ENCODE measurements at regions not wholly inside any gene's neighbourhood (a gene's known extent, or its start where the extent isn't known, plus 50 kb on each side); places are given as distances from the start of the nearest gene placed in this dataset.

GRCh38 chr22:48603621-48604320, 1223.9 kb downstream of the BRD1 start:
- DNase-seq, result no peak

- DNase-seq, result no peak
Observed at GRCh38 chr22:48602805-48603518, 1224.7 kb downstream of the BRD1 start.

DNA sequence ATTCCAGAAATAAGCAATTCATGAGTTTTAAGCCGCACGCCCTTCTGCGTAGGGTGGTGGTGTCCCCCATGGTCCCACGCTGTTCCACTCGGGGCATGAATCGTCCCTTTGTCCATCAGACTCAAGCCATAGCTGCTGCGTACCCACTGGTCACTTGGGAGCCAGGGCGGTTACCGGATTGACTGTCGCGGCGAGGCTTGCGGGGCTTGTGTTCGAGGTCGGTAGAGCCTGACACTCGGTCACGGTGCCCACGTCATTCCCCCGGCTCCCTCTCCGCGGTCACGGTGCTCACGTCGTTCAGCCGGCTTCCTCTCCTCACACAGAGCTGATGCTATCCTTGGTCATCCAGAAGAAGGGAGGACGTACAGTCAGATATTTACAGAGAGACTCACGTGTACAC, 1227.0 kb downstream of the BRD1 start:
- no peak for DNase-seq

GRCh38 chr22:48600171-48600570, 1227.5 kb downstream of the BRD1 start:
- no peak for DNase-seq

- no peak for DNase-seq
Observed at GRCh38 chr22:48599346-48599745, 1228.3 kb downstream of the BRD1 start.

GRCh38 chr22:48596111-48596850, 1231.4 kb downstream of the BRD1 start:
- no peak for DNase-seq

DNA sequence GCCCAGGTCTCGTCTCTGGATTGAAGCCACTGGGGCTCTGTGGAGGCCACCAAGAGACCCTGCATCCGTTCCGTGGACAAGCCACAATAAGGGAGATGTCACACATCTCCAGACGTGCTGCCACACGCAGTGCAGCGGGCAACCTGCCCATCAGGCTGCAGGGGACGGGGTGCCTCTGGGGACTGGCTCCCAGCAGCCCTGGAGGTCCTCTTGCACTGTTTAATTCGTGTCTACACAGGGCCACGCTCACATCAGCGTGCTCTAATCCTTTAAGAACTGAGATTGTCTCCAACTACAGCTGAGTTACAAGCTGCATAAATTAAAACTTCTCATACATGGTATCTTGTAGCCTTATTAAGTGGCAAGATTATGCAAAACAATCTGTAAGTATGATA, 1232.2 kb downstream of the BRD1 start:
- no peak for DNase-seq

- no peak for DNase-seq
Observed at GRCh38 chr22:48594757-48595510, 1232.7 kb downstream of the BRD1 start.

DNA sequence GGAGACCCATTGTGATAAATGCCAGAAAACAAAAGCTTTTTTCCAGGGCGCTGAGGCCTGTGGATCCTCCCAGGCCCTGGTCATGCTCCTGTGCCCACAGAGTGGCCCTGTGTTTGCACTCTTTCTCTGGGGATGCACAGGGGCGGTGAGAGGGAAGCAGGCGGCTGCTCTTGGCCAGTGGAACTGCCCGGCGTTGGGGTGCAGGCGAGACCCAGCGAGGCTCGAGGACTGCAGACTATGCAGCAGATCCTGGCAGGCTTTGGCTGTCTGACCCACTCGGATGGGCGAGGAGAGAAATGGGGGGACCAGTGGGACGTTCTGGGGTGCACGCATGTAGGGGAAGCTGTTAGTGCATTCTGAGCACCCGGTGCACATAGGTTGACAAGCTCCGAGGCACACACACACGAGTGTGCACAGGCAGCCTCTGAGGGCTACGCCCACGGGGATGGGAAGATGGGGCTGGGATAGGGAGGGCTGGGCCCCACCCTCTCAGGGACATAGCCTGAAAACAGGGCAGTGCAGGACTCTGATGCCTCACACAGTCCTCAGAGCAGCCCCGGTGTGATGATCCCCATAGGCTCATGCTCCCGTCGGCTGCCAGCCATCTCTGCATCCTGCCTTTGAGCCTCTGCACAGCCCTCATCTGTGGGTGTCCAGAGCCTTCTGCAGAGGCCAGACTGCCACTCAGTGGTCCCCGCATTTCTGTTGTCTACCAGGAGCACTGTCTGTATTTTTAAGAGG, 1233.5 kb downstream of the BRD1 start:
- DNase-seq, result no peak

DNA sequence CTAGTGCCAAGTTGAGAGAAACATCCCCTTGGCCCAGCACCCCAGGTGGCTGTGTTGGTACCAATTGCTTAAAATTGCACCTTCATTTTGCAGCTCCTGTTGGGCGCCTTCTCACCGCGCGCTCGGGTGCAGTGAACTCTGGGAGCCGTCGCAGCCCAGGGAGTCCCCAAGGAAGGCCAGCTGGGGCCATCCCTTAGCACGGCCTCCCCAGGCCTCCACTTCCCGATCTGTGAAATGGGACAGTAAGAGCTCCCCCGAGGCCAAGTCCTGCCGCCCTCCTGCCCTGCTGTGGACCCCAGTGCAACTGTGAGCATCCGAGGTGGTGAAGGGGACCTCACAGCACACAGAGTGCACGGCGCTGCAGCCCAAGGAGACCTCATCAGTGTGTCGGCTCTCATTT, 1234.1 kb downstream of the BRD1 start:
- DNase-seq, result no peak

DNA sequence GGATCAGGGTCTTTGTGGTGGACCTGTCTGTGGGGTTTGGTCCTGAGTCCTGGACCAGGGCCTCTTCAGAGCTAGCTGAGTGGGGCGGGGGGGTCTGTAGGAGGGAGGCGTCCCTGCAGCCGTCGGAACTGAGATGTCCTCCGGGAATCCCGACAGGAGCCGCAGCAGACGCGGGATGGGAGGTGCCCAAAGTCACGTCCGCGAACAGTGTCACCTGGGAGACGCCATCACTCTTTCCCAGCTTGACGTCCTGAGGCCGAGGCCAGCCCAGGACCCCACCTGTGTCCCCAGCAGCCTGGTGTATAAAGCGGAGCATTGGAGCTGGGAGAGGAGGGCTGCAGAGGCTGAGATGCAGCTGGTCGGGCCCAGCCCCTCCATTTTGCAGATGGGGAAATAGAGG, 1234.7 kb downstream of the BRD1 start:
- DNase-seq, result no peak

DNA sequence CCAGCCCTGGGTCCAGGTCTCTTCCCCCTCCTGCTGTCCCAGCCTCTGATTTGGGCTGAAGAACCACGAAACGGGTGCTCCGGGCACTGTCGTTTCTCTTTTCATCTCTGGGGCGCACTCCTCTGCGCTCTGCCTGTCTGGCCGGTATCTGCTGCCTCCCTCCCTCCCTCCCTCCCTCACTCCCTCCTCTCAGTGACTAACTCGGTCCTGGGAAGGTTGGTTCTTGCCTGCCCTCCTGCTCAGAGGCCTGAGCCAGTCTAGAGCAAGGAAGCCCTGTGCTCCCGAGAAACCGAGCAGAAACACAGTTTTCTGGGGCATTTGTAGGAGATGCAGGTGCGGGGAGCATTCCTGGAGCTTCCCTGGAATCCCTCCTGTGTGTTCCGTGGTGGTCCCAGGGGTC, 1235.2 kb downstream of the BRD1 start:
- no peak for DNase-seq

GRCh38 chr22:48592066-48592345, 1235.7 kb downstream of the BRD1 start:
- no peak for DNase-seq

DNA sequence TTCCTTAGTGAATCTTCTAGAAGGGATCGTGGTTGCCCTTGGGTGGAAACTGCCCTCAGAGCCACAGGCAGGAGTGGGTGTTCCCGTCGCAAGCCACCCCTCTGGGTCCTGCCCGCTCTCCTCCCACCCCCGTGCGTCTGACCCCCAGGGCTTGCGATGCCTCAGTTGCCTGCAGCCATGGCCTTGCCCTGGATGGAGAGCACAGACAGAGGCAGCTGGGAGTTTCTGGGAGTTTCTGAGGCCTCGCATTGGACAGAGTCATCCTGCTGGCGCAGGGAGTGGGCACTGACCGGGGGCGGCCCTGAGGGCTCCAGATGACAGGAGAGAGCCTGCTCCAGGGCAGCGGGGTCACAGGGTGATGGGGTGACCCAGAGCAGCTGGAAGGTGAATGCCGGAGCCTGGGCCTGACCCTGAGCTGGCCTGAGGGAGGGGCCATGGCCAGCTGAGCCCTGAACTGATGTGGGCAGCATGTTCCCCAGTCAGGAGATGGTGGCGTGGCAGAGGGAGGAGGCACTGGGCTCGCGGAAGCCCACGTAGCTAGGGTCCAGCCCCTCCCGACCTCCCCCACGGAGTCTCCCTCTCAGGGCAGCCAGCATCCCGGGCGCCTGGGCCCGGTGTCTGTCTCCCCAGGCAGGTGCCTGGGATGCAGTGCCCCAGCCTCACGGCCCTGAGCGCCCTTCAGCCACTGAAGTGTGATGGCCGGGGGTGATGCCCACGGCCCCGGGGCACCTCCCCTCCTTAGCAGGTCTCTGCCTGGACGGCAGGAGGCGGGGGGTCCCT, 1236.2 kb downstream of the BRD1 start:
- no peak for DNase-seq

- no peak for DNase-seq
Observed at GRCh38 chr22:48589901-48590300, 1237.8 kb downstream of the BRD1 start.

- no peak for DNase-seq
Observed at GRCh38 chr22:48588878-48589450, 1238.7 kb downstream of the BRD1 start.

DNA sequence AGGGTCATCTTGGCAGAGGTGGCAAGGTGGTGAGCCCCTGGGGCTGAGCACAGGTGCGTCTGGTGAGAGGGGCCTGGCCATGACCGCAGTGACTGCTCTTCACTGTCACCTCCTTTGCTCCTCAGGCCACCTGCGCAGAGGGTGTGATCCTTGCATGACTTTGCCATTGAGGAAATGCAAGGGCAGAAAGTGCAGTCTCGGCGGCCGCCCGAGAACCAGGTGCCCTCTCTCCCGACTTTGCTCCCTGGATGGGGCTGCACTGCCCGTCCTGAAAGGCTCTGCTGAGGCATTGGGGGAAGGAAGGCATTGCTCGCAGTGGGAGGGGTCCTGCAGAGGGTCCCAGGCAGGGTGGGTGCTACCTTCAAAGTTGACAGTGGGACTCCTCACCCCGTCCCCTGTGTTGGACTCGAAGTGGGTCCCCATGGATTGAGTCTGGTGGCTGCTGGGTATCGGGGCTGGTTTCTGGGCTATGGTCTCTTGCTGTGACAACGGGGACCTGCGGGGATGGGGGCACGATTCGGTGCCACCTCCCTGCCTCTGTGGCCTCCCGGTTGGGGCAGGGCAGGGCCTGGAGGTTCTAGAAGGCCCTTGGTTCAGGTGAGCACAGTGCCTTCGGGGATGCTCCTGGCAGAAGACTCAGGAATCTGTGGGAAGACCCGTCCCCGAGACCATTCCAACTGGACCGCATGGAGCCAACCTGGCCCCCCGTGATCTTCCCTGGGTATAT, 1239.4 kb downstream of the BRD1 start:
- DNase-seq, result no peak

DNA sequence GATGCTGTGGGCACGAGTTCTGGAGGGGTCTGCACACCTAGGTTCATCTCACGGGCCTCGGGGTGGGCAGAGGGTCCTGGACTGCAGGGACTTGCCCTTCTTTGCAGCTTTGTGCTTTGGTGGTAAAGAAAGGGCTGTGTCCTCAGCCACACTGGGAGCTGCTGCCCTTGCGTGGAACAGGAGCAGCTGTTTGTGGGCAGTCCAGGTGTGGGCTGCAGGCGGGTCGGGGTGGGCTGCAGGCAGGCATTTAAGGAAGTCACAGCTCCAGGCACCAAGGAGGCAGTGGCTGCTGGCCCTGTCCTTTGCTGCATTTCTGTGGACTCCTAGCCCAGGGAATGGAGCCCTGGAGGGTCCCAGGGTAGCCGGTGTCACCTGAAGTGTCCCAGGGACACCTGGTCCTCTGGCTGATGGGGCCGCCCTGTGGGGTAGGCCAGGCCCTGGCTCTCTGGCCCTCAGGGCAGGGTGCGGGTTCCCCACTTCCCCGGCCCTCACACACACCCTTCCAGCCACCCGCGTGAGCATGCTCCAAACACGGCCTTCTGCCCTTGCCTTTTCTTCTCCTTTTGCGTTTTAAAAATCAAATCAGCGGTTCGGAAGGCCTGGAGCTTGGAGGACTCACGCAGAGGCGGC, 1240.3 kb downstream of the BRD1 start:
- DNase-seq, result no peak

DNA sequence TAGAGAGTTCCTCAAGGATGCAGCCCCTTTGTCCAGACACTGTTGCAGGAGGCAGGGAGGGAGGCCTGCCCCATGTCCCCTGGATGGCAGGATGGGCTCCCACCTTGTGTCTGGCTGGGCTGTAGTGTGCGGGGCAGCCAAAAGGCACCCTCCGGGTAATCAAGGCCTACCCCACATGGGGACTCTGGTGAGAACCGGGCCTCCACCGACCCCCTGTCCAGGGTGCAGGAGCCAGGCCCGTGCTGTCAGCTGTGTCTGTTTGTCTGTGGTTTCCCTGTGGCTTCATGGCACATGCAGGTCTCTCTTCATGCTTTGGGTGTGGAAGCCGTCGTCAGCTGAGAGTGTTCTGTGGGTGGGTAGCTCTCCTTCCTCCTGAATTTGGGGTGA, 1240.9 kb downstream of the BRD1 start:
- no peak for DNase-seq
